Panc1 (cell line): ENCODE measurements at regions not wholly inside any gene's neighbourhood (a gene's known extent, or its start where the extent isn't known, plus 50 kb on each side); places are given as distances from the start of the nearest gene placed in this dataset.

Source experiments
- ATAC-seq: fragments of 200-7000 bp; cut with Tn5 transposase; 2 replicates; pipeline ENCODE4 v1.9.1; 2020; ENCODE audit warnings: mild to moderate bottlenecking, moderate library complexity
- BruUV-seq: library from RNA; stranded (reverse); fragments of 400-500 nt; replicated peaks from 2 replicates; lab custom pipeline; 2021; lab: Mats Ljungman, UMichigan
- CTCF ChIA-PET: fragments of 300-600 bp; sonication (Branson Sonifier 250); formaldehyde crosslinking; loops from one replicate; lab custom pipeline; 2022; ENCODE audit warnings: antibody characterized with exemption; lab: Charles Lee
- POLR2A ChIA-PET: fragments of 300-600 bp; sonication (Branson Sonifier 250); formaldehyde crosslinking; loops from one replicate; lab custom pipeline; 2022; ENCODE audit warnings: antibody characterized with exemption; lab: Charles Lee
- DNase-seq: peaks from one replicate; pipeline ENCODE4 v3.0.0-alpha.2; 2010; ENCODE audit warnings: low read depth, low spot score
- H3K27ac ChIP-seq: 2 replicates; pipeline ENCODE4 v1.5.1; 2011; ENCODE audit warnings: mild to moderate bottlenecking, low read length, inconsistent platforms
- H3K27me3 ChIP-seq: fragments of 200-500 bp; sonication (Bioruptor generic); 2 replicates; pipeline ENCODE4 v1.6.0; 2014; ENCODE audit warnings: low read length, inconsistent platforms; ENCODE audit not compliant: control insufficient read depth, insufficient read depth
- H3K36me3 ChIP-seq: fragments of 200-500 bp; sonication (Bioruptor generic); 2 replicates; pipeline ENCODE4 v1.5.1; 2014; ENCODE audit warnings: inconsistent platforms, mild to moderate bottlenecking, low read length, moderate library complexity; ENCODE audit not compliant: control insufficient read depth, insufficient read depth
- H3K4me1 ChIP-seq: 2 replicates; pipeline ENCODE4 v1.5.1; 2011; ENCODE audit warnings: inconsistent platforms, mild to moderate bottlenecking, low read length, moderate library complexity; ENCODE audit not compliant: control insufficient read depth, insufficient read depth
- H3K4me3 ChIP-seq, 2 experiments: 2 replicates each; pipeline ENCODE4 v1.5.1; 2011 to 2012; ENCODE audit warnings: low read depth in 2 of 2, low read length in 2 of 2, mild to moderate bottlenecking in 2 of 2, inconsistent platforms in 1 of 2, moderate library complexity in 1 of 2
- H3K9me3 ChIP-seq: fragments of 200-500 bp; sonication (Bioruptor generic); 2 replicates; pipeline ENCODE4 v1.5.1; 2014; ENCODE audit warnings: low read depth, mild to moderate bottlenecking, inconsistent platforms, low read length, moderate library complexity; ENCODE audit not compliant: control insufficient read depth, insufficient read depth
- CTCF ChIP-seq: fragments of 450-650 bp; IDR thresholded peaks from 2 replicates; pipeline ENCODE4 v1.5.1; 2017; ENCODE audit warnings: mild to moderate bottlenecking
- POLR2AphosphoS5 ChIP-seq: IDR thresholded peaks from 2 replicates; pipeline ENCODE4 v1.6.1; 2012; ENCODE audit warnings: mild to moderate bottlenecking, low read depth, low read length, moderate library complexity
- REST ChIP-seq, 2 experiments: IDR thresholded peaks; 2 replicates each; pipeline ENCODE4 v1.6.1; 2011 to 2012; ENCODE audit warnings: low read depth in 2 of 2, control low read depth in 1 of 2, low read length in 1 of 2, mild to moderate bottlenecking in 1 of 2, moderate library complexity in 1 of 2; ENCODE audit not compliant: insufficient read depth in 1 of 2
- SIN3A ChIP-seq: IDR thresholded peaks from 2 replicates; pipeline ENCODE4 v1.6.1; 2012; ENCODE audit warnings: low read depth, mild to moderate bottlenecking, low read length, moderate library complexity, borderline replicate concordance; ENCODE audit not compliant: insufficient read depth
- TCF7L2 ChIP-seq: IDR thresholded peaks from 2 replicates; pipeline ENCODE4 v1.6.1; 2011; ENCODE audit warnings: mild to moderate bottlenecking, low read depth, low read length, inconsistent platforms
- in situ Hi-C: cut with HindIII; loops from 2 replicates; pipeline ENCODE4 v1.10.0; 2016; ENCODE audit warnings: low sequenced_read_pairs, low pct_unique_long_range_greater_than_20kb
- intact Hi-C: fragments of 100-400 bp; cut with micrococcal nuclease; formaldehyde crosslinking; loops from one replicate; pipeline ENCODE4 v1.10.0; 2022; ENCODE audit not compliant: unreplicated experiment

DNA sequence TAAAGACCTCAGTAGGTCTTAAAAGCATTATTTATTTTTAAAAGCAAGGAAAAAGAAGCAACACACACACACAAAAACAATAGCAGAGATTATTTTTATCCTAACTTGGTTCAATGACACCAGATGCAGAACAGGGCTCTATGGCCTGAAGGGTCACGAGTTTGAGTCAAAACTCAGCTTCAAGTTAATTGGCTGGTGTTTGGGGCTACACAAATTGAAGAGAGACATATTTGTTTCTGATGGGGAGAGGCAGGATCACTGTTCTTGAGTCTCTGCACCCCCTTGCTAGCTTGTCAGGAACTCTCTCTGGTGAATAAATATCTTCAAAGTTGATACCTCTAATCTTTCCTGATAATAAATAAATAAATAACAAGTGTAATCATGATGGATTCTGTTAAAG is 466.1 kb downstream of the PRKD1 start:
- no peak for ATAC-seq
- intact Hi-C loops, result no loop called here
- POLR2A ChIA-PET, result no interaction called here
- no peaks in the 10 kb centered on the region for H3K4me1 ChIP-seq
- TF ChIP-seq POLR2AphosphoS5 (no peak), SIN3A (no peak), CTCF (no peak), TCF7L2 (no peak), REST (IDR thresholded peaks at IDR 0.05; ENCODE audit: insufficient read depth in 1 of 2, low read depth in 2 of 2, low read length in 1 of 2) (no peak)
- H3K4me3 ChIP-seq, result no peak overlapping the region
- H3K27ac ChIP-seq, result no peak overlapping the region
- in situ Hi-C loops, result no loop called here
- CTCF ChIA-PET, result no interaction called here
- H3K27me3 ChIP-seq, result no peaks in the 10 kb centered on the region
- H3K9me3 ChIP-seq, result no peaks in the 10 kb centered on the region
- H3K36me3 ChIP-seq, result no peaks in the 10 kb centered on the region
- no TSS peak for BruUV-seq
- no peak for DNase-seq

DNA sequence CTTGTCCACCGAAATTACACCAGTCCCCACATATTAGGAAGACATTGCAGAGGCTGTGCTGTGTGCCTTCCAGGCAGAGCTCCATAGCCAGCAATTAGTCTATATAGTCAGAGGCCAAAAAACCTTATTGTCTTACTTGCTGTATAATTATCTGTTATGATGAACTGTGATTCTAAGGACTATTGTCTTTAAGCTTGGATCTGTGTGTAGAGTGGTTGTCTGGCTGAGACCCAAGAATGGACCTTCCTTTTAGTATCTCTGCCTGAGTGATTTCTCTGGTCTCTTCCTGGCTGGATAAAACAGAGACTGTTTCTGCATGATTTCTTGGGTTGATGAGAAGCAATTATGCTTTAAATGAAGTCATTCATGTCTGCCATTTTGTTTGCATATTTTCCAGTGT is 465.3 kb downstream of the PRKD1 start:
- H3K27ac ChIP-seq, result no peak overlapping the region
- ATAC-seq (no peak), DNase-seq (no peak)
- no peaks in the 10 kb centered on the region for H3K36me3 ChIP-seq
- BruUV-seq, result no TSS peak
- ChIA-PET POLR2A (no interaction called here), CTCF (no interaction called here)
- H3K27me3 ChIP-seq, result no peaks in the 10 kb centered on the region
- H3K9me3 ChIP-seq, result no peaks in the 10 kb centered on the region
- H3K4me1 ChIP-seq, result no peaks in the 10 kb centered on the region
- TF ChIP-seq POLR2AphosphoS5, result no peak
- no peak overlapping the region for H3K4me3 ChIP-seq
- in situ Hi-C loops (no loop called here), intact Hi-C loops (no loop called here)

GRCh38 chr14:29462772-29463171 is 464.9 kb downstream of the PRKD1 start:
- in situ Hi-C loops (no loop called here), intact Hi-C loops (no loop called here)
- Histone ChIP-seq H3K9me3 (no peaks in the 10 kb centered on the region), H3K27me3 (no peaks in the 10 kb centered on the region), H3K36me3 (no peaks in the 10 kb centered on the region), H3K4me1 (no peaks in the 10 kb centered on the region), H3K4me3 (no peak overlapping the region), H3K27ac (no peak overlapping the region)
- BruUV-seq, result no TSS peak
- DNase-seq, result no peak
- no peak for ATAC-seq
- no peak for TF ChIP-seq SIN3A
- ChIA-PET CTCF (no interaction called here), POLR2A (no interaction called here)
